Chondrocyte (in vitro differentiated cells): ENCODE measurements at regions not wholly inside any gene's neighbourhood (a gene's known extent, or its start where the extent isn't known, plus 50 kb on each side); places are given as distances from the start of the nearest gene placed in this dataset.

ENCODE experiments used
- DNase-seq: peaks from one replicate; pipeline ENCODE4 v3.0.0; 2021; ENCODE audit warnings: mixed read lengths, low spot score
- H3K27ac Mint-ChIP-seq: one replicate; pipeline ENCODE4 v1.8.0; 2021; ENCODE audit warnings: mild to moderate bottlenecking, moderate library complexity, mixed read lengths; ENCODE audit not compliant: unreplicated experiment
- H3K27me3 Mint-ChIP-seq: 2 replicates; pipeline ENCODE4 v1.8.0; 2021; ENCODE audit warnings: low read depth, mixed read lengths
- H3K36me3 Mint-ChIP-seq: 2 replicates; pipeline ENCODE4 v1.8.0; 2021; ENCODE audit warnings: low read depth, mixed read lengths
- H3K4me1 Mint-ChIP-seq: 2 replicates; pipeline ENCODE4 v1.8.0; 2021; ENCODE audit warnings: low read depth, mild to moderate bottlenecking, mixed read lengths
- H3K4me3 Mint-ChIP-seq: one replicate; pipeline ENCODE4 v1.8.0; 2021; ENCODE audit warnings: mild to moderate bottlenecking, moderate library complexity, mixed read lengths; ENCODE audit not compliant: unreplicated experiment
- H3K9me3 Mint-ChIP-seq: 2 replicates; pipeline ENCODE4 v1.8.0; 2021; ENCODE audit warnings: low read depth, mixed read lengths
- TF ChIP-seq, protein P1 (sequence below): fragments of 200-600 bp; sonication (generic); IDR thresholded peaks from 2 replicates; pipeline ENCODE4 v1.5.0; 2021; ENCODE audit warnings: antibody characterized with exemption, mild to moderate bottlenecking, moderate library complexity

DNA sequence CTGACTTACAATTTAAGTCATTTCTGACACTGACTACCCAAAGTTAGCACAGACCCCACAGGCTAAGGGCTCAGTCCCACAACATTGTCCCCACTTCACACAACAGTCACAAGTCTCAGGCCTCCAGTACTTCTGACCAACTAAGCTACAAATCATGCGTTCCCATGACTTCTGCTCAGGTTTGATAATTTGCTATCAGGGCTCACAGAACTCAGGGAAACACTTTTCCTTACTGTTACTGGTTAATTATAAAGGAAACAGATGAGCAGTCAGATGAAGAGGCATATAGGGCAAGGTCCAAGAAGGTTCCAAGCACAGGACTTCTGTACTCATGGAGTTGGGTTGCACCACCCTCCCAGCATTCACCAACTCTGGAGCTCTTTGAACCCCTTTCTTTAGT lies 151.2 kb upstream of the TNR start:
- no peak for DNase-seq
- Mint-ChIP-seq H3K9me3 (no peaks in the 10 kb centered on the region), H3K4me3 (no peak overlapping the region), H3K4me1 (no peaks in the 10 kb centered on the region), H3K27me3 (no peaks in the 10 kb centered on the region), H3K36me3 (peaks cover 13% of the 10 kb centered on the region), H3K27ac (no peak overlapping the region)
- TF ChIP-seq, protein P1, sequence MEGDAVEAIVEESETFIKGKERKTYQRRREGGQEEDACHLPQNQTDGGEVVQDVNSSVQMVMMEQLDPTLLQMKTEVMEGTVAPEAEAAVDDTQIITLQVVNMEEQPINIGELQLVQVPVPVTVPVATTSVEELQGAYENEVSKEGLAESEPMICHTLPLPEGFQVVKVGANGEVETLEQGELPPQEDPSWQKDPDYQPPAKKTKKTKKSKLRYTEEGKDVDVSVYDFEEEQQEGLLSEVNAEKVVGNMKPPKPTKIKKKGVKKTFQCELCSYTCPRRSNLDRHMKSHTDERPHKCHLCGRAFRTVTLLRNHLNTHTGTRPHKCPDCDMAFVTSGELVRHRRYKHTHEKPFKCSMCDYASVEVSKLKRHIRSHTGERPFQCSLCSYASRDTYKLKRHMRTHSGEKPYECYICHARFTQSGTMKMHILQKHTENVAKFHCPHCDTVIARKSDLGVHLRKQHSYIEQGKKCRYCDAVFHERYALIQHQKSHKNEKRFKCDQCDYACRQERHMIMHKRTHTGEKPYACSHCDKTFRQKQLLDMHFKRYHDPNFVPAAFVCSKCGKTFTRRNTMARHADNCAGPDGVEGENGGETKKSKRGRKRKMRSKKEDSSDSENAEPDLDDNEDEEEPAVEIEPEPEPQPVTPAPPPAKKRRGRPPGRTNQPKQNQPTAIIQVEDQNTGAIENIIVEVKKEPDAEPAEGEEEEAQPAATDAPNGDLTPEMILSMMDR, result no peak

DNA sequence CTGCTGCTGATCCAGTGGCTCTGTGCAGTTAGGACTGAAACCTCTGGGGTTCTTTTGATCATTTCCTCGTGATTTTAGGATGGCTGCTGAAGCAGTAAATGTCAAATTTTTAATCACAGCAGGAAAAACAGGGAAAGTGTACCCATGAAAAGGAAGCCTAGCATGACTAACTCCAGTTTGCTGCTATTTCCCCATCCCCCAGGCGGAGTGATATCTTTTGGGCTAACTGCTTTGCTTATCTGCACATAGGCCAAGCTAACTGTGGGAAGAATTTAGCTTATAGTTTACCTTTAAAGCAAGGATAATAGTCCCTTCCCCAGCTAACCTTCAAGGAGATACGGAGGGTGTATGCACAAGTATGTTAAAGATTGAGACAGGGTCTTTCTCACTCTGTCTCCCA lies 149.8 kb upstream of the TNR start:
- H3K9me3 Mint-ChIP-seq, result no peaks in the 10 kb centered on the region
- TF ChIP-seq, protein P1, result no peak
- no peak for DNase-seq
- H3K27me3 Mint-ChIP-seq, result no peaks in the 10 kb centered on the region
- no peak overlapping the region for H3K4me3 Mint-ChIP-seq
- no peaks in the 10 kb centered on the region for H3K4me1 Mint-ChIP-seq
- H3K36me3 Mint-ChIP-seq, result peaks cover 8% of the 10 kb centered on the region
- no peak overlapping the region for H3K27ac Mint-ChIP-seq

DNA sequence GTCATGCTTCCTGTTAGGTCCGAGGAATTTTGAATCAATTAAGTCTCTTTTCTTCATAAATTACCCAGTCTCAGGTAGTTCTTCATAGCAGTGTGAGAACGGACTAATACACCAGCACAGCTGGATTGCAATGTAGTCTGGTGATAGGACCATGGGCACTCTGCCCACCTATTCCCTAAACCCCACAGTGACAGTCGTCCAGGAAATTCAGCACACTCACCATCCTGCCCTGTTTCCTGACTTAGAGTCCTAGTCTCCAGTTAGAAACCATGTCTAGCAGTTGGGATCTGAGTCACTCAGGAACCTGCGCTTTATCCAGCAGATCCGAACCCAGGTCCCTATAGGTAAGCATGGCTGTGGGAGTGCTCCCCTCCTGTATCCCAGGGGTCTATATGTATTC lies 149.3 kb upstream of the TNR start:
- Mint-ChIP-seq H3K36me3 (peaks cover 3% of the 10 kb centered on the region), H3K27me3 (no peaks in the 10 kb centered on the region), H3K4me1 (peaks cover 4% of the 10 kb centered on the region), H3K9me3 (no peaks in the 10 kb centered on the region), H3K4me3 (no peak overlapping the region), H3K27ac (no peak overlapping the region)
- DNase-seq, result no peak
- TF ChIP-seq, protein P1, result no peak

DNA sequence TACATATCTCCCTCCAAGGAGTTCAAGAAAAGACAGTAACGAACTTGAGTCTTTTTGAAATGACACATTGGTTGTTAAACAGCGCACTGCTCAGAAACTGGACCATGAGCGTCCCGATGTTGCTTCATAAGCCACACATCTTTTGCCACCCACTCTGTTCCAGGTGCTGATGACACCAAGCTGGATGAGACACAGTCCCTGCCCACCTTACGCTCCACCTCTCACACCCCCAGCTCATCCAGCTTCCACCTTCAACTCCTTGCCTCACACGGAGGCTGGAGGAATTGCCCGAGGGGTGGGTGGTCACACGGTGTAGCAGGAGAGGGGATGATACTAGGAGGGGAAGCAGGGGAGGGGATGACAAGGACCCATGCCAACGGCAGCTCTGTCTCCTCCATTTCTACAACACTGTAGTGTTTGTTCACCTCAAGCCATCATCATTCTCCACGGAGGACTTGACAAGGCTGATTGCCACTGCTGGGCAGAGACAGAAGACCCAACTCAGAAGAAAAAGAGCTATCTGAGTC lies 148.5 kb upstream of the TNR start:
- no peaks in the 10 kb centered on the region for H3K9me3 Mint-ChIP-seq
- H3K4me3 Mint-ChIP-seq, result no peak overlapping the region
- TF ChIP-seq, protein P1, result no peak
- H3K36me3 Mint-ChIP-seq, result peaks cover 2% of the 10 kb centered on the region
- no peak overlapping the region for H3K27ac Mint-ChIP-seq
- DNase-seq, result no peak
- H3K27me3 Mint-ChIP-seq, result no peaks in the 10 kb centered on the region
- H3K4me1 Mint-ChIP-seq, result peaks cover 7% of the 10 kb centered on the region

DNA sequence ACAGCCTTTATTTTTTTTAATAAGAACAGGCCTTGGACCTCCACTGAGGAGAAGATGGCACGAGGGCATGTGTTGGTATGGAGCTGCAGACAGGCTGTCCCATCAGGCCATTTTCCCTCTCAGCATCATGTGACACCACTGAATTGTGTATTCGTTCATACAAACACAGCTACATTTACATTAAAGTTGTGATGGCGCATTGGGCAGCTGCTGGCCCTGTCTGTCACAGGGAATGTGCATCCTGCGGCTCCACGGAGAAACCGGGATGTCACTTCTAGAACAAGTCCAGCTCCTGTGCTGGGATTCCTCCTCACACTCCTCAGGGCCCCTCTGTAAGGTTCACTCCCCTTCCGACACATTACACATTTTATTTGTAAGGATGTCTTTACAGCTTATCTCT lies 147.6 kb upstream of the TNR start:
- Mint-ChIP-seq H3K36me3 (peaks cover 2% of the 10 kb centered on the region), H3K4me3 (no peak overlapping the region), H3K9me3 (no peaks in the 10 kb centered on the region), H3K27ac (no peak overlapping the region), H3K27me3 (no peaks in the 10 kb centered on the region), H3K4me1 (peaks cover 9% of the 10 kb centered on the region)
- TF ChIP-seq, protein P1, result no peak
- DNase-seq, result no peak
